ENCODE measurements at regions not wholly inside any gene's neighbourhood (a gene's known extent, or its start where the extent isn't known, plus 50 kb on each side); places are given as distances from the start of the nearest gene placed in this dataset.

DNA sequence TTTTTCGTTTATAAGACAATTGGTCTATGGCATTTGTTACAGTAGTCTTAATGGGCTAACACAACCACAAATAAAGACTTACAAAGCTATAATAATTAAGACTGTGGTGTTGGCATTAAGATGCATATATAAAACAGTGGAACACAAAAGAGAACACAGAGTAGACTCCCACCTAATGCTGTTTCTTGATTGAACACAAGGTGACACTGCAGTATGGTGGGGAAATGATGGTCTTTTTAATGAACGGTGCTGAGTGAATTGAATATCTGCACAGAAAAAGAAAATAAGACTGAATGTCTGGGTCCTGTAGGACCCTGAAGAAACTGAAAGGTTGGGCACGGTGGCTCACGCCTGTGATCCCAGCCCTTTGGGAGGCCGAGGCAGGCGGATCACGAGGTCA is 1136.6 kb upstream of the NXPH2 start:
- H2BK5ac ChIP-seq (ENCODE audit: insufficient read length, low read length), result no peak overlapping the region
- no peaks in the 10 kb centered on the region for H3K4me1 ChIP-seq (ENCODE audit: insufficient read depth, low read length)

More for the DNA sequence above, 1136.6 kb upstream of the NXPH2 start:
- H3K23ac ChIP-seq (ENCODE audit: insufficient read length, low read depth, low read length), result no peak overlapping the region
- H3K79me2 ChIP-seq (ENCODE audit: insufficient read depth, low read length), result no peaks in the 10 kb centered on the region
- H3K4me3 Mint-ChIP-seq, result no peak overlapping the region
- H3K18ac ChIP-seq (ENCODE audit: insufficient read length, low read depth, low read length), result no peak overlapping the region
- H2AK5ac ChIP-seq (ENCODE audit: insufficient read length, low read length), result no peak overlapping the region
- no CpG with 5 or more reads among the region's 7 CpGs for WGBS (ENCODE audit: extremely low coverage, insufficient read length, low lambda C conversion rate)
- no peak for DNase-seq
- H3K4me1 Mint-ChIP-seq, result peaks cover 5 to 6% of the 10 kb centered on the region in 2 experiments; a peak in 3 of 4 replicates
- H3K27ac ChIP-seq (ENCODE audit: insufficient read length, low read depth, low read length), result no peak overlapping the region
- no peaks in the 10 kb centered on the region for H3K27me3 ChIP-seq (ENCODE audit: insufficient read depth, low read length)
- no peak overlapping the region for H3K56ac ChIP-seq (ENCODE audit: insufficient read length, low read depth, low read length)
- no peak overlapping the region for H2AFZ ChIP-seq (ENCODE audit: low read length)
- no peak overlapping the region for H3K4ac ChIP-seq (ENCODE audit: low read depth, low read length)
- H3K23me2 ChIP-seq (ENCODE audit: insufficient read length, low read depth, low read length, poor library complexity, severe bottlenecking), result no peaks in the 10 kb centered on the region
- no peak overlapping the region for H3K27ac Mint-ChIP-seq
- H3T11ph ChIP-seq (ENCODE audit: low read length), result no peak overlapping the region
- no peaks in the 10 kb centered on the region for H4K20me1 ChIP-seq (ENCODE audit: control insufficient read depth, insufficient read depth, insufficient read length)
- H4K91ac ChIP-seq (ENCODE audit: insufficient read length, low read depth, low read length), result no peak overlapping the region
- H2BK20ac ChIP-seq (ENCODE audit: low read depth, low read length, poor library complexity, severe bottlenecking), result no peak overlapping the region
- no peak overlapping the region for H2BK15ac ChIP-seq (ENCODE audit: low read depth, low read length)
- peaks cover 10 to 11% of the 10 kb centered on the region in 2 experiments; a peak in 4 of 5 replicates for H3K9me3 Mint-ChIP-seq
- no peak overlapping the region for H3K4me2 ChIP-seq (ENCODE audit: insufficient read depth, insufficient read length, low read length)
- no peak overlapping the region for H4K8ac ChIP-seq (replicated peaks; ENCODE audit: insufficient read length, low read depth, low read length)
- no peak overlapping the region for H2BK120ac ChIP-seq (ENCODE audit: low read depth, low read length, poor library complexity, severe bottlenecking)
- no peaks in the 10 kb centered on the region for H3K27me3 Mint-ChIP-seq (ENCODE audit: low read depth)
- no peak overlapping the region for H3K14ac ChIP-seq (ENCODE audit: insufficient read depth, low read length)
- peak; percentile 36; the same call in 1 of the 3 replicates for TF ChIP-seq CTCF (conservative IDR thresholded peaks at IDR 0.05)
- peaks cover 4 to 10% (median 6%) of the 10 kb centered on the region in 3 experiments; a peak in 4 of 7 replicates for H3K36me3 Mint-ChIP-seq (ENCODE audit: insufficient read depth in 1 of 3, low read depth in 3 of 3)
- H2BK12ac ChIP-seq (ENCODE audit: insufficient read length, low read depth, low read length), result no peak overlapping the region
- H3K9me3 ChIP-seq (ENCODE audit: control insufficient read depth, low read depth, low read length), result no peaks in the 10 kb centered on the region
- no peaks in the 10 kb centered on the region for H3K79me1 ChIP-seq (ENCODE audit: insufficient read depth, low read depth, low read length, poor library complexity, severe bottlenecking)
- no peak overlapping the region for H3K9ac ChIP-seq (ENCODE audit: extremely low read depth, insufficient read length, low read length)
- no peak overlapping the region for H4K5ac ChIP-seq (ENCODE audit: insufficient read length, low read depth, low read length)
